HepG2 (cell line): ENCODE measurements at regions not wholly inside any gene's neighbourhood (a gene's known extent, or its start where the extent isn't known, plus 50 kb on each side); places are given as distances from the start of the nearest gene placed in this dataset.

Experiments used
- ATAC-seq: fragments of 200-7000 bp; cut with Tn5 transposase; 3 replicates; pipeline ENCODE4 v1.9.1; 2020; ENCODE audit warnings: mild to moderate bottlenecking, moderate library complexity
- BruUV-seq: library from RNA; stranded (reverse); fragments of 400-500 nt; replicated peaks from 2 replicates; lab custom pipeline; 2021; lab: Mats Ljungman, UMichigan
- CTCF ChIA-PET: fragments of 300-600 bp; formaldehyde crosslinking; extraction: SDS; loops from one replicate; lab custom pipeline; 2021; ENCODE audit warnings: low total read pairs, inconsistent platforms, low intra/inter-chr PET ratio; lab: Yijun Ruan, JAX
- POLR2A ChIA-PET: fragments of 350-600 bp; sonication (Branson Sonifier 250); formaldehyde crosslinking; loops from one replicate; lab custom pipeline; 2020; ENCODE audit warnings: antibody characterized with exemption, inconsistent platforms; lab: Yijun Ruan, JAX
- DNase-seq: peaks from one replicate; pipeline ENCODE4 v3.0.0-alpha.2; 2015; ENCODE audit warnings: low spot score
- FAIRE-seq: peaks from 3 replicates; lab custom pipeline; 2011; peaks lifted over from hg19 to GRCh38; lab: Jason Lieb, UNC
- H2AFZ ChIP-seq: one replicate; pipeline ENCODE4 v1.6.1; 2011; ENCODE audit warnings: low read length, inconsistent platforms
- H3K27ac ChIP-seq: fragments of 300-600 bp; 3 replicates; pipeline ENCODE4 v1.8.0; 2011; ENCODE audit warnings: mixed run types, mild to moderate bottlenecking, mixed read lengths, low read length, inconsistent platforms; ENCODE audit not compliant: insufficient read depth; ENCODE audit errors: extremely low read length
- H3K27me3 ChIP-seq, 2 experiments: fragments of 200-600 bp in 1 of 2; 2 replicates in 1 of 2; 3 replicates in 1 of 2; pipeline versions ENCODE4 v1.6.0 to v1.8.0; 2011; ENCODE audit warnings: low read length in 2 of 2, mild to moderate bottlenecking in 2 of 2, moderate library complexity in 2 of 2, inconsistent platforms in 1 of 2; ENCODE audit not compliant: insufficient read depth in 2 of 2, control insufficient read depth in 1 of 2
- H3K36me3 ChIP-seq, 2 experiments: fragments of 200-600 bp in 1 of 2; replicated peaks in 1 of 2; 2 replicates in 1 of 2; 3 replicates in 1 of 2; pipeline versions ENCODE4 v1.5.1 to v1.8.0; 2011; ENCODE audit warnings: low read length in 2 of 2, inconsistent platforms in 1 of 2; ENCODE audit not compliant: insufficient read depth in 2 of 2, control insufficient read depth in 1 of 2
- H3K4me1 ChIP-seq: 2 replicates; pipeline ENCODE4 v1.5.1; 2012; ENCODE audit warnings: low read length, inconsistent platforms; ENCODE audit not compliant: insufficient read depth
- H3K4me2 ChIP-seq: 2 replicates; pipeline ENCODE4 v1.6.0; 2011; ENCODE audit warnings: low read depth, low read length, inconsistent platforms
- H3K4me3 ChIP-seq, 3 experiments: fragments of 200-600 bp in 1 of 3; sonication (generic), shearing (Covaris generic) in 1 of 3; replicated peaks in 1 of 3; 2 replicates each; pipeline ENCODE4 v1.5.1; 2011 to 2016; ENCODE audit warnings: low read length in 3 of 3, inconsistent platforms in 2 of 3, low read depth in 2 of 3, mild to moderate bottlenecking in 2 of 3, control low read depth in 1 of 3, mixed read lengths in 1 of 3; ENCODE audit not compliant: insufficient read depth in 1 of 3
- H3K79me2 ChIP-seq: one replicate; pipeline ENCODE4 v1.6.1; 2011; ENCODE audit warnings: low read length, inconsistent platforms; ENCODE audit not compliant: insufficient read depth
- H3K9ac ChIP-seq: 2 replicates; pipeline ENCODE4 v1.6.0; 2011; ENCODE audit warnings: mild to moderate bottlenecking, low read depth, low read length, inconsistent platforms; ENCODE audit not compliant: insufficient read depth
- H3K9me3 ChIP-seq: 2 replicates; pipeline ENCODE4 v1.5.1; 2012; ENCODE audit warnings: mild to moderate bottlenecking, low read length
- H4K20me1 ChIP-seq: 2 replicates; pipeline ENCODE4 v1.6.0; 2011; ENCODE audit warnings: inconsistent platforms, mild to moderate bottlenecking, low read length, moderate library complexity; ENCODE audit not compliant: insufficient read depth
- BATF2 ChIP-seq: sonication (generic); formaldehyde crosslinking; IDR thresholded peaks from 2 replicates; pipeline ENCODE4 v1.8.0; 2022; ENCODE audit warnings: mild to moderate bottlenecking, missing genetic modification reagents, moderate library complexity
- BCL6 ChIP-seq: IDR thresholded peaks from 2 replicates; pipeline ENCODE4 v1.6.1; 2016; ENCODE audit warnings: missing genetic modification reagents, missing compliant biosample characterization
- CCDC6 ChIP-seq: sonication (generic); formaldehyde crosslinking; IDR thresholded peaks from 2 replicates; pipeline ENCODE4 v1.8.1; 2022; ENCODE audit warnings: mild to moderate bottlenecking, missing genetic modification reagents, moderate library complexity
- EZH2 ChIP-seq: conservative IDR thresholded peaks from 2 replicates; pipeline ENCODE4 v1.6.1; 2012; ENCODE audit warnings: mild to moderate bottlenecking, low read depth, low read length, moderate library complexity
- FOSL1 ChIP-seq: sonication (generic); formaldehyde crosslinking; IDR thresholded peaks from 2 replicates; pipeline ENCODE4 v1.9.0; 2021; ENCODE audit warnings: missing genetic modification reagents, borderline replicate concordance
- GMEB1 ChIP-seq: sonication (generic); formaldehyde crosslinking; IDR thresholded peaks from 2 replicates; pipeline ENCODE4 v1.5.1; 2020; ENCODE audit warnings: missing genetic modification reagents, mild to moderate bottlenecking, borderline replicate concordance
- HOXA3 ChIP-seq: sonication (generic); formaldehyde crosslinking; IDR thresholded peaks from 2 replicates; pipeline ENCODE4 v1.5.0; 2020; ENCODE audit warnings: missing genetic modification reagents
- KLF15 ChIP-seq: sonication (generic); formaldehyde crosslinking; IDR thresholded peaks from 2 replicates; pipeline ENCODE4 v1.8.1; 2023; ENCODE audit warnings: borderline replicate concordance, mild to moderate bottlenecking, inconsistent platforms, missing genetic modification reagents, mixed read lengths
- MNT ChIP-seq: fragments of 450-650 bp; IDR thresholded peaks from 2 replicates; pipeline ENCODE4 v1.6.1; 2016
- MYC ChIP-seq: sonication (generic); formaldehyde crosslinking; IDR thresholded peaks from 2 replicates; pipeline ENCODE4 v1.9.0; 2021; ENCODE audit warnings: missing genetic modification reagents, borderline replicate concordance
- NPAS2 ChIP-seq: sonication (generic); formaldehyde crosslinking; IDR thresholded peaks from 2 replicates; pipeline ENCODE4 v1.8.0; 2022; ENCODE audit warnings: mild to moderate bottlenecking, missing genetic modification reagents, borderline replicate concordance
- PHF5A ChIP-seq: IDR thresholded peaks from one replicate; pipeline ENCODE4 v1.6.1; 2018; ENCODE audit warnings: low read depth, missing genetic modification reagents; ENCODE audit not compliant: unreplicated experiment
- STAT6 ChIP-seq: sonication (generic); formaldehyde crosslinking; IDR thresholded peaks from 2 replicates; pipeline ENCODE4 v1.4.0; 2020; ENCODE audit warnings: missing genetic modification reagents, mild to moderate bottlenecking, borderline replicate concordance
- ZNF382 ChIP-seq: sonication (generic); formaldehyde crosslinking; IDR thresholded peaks from 2 replicates; pipeline ENCODE4 v1.5.0; 2020; ENCODE audit warnings: missing genetic modification reagents, mild to moderate bottlenecking, borderline replicate concordance
- ZNF530 ChIP-seq: sonication (generic); formaldehyde crosslinking; IDR thresholded peaks from 2 replicates; pipeline ENCODE4 v1.5.0; 2020; ENCODE audit warnings: low read depth, mild to moderate bottlenecking, missing genetic modification reagents
- ZNF672 ChIP-seq: sonication (generic); formaldehyde crosslinking; IDR thresholded peaks from 2 replicates; pipeline ENCODE4 v1.8.1; 2022; ENCODE audit warnings: missing genetic modification reagents
- ZNF83 ChIP-seq: sonication (generic); formaldehyde crosslinking; IDR thresholded peaks from 2 replicates; pipeline ENCODE4 v1.4.0; 2020; ENCODE audit warnings: missing genetic modification reagents, mild to moderate bottlenecking, borderline replicate concordance
- ZSCAN22 ChIP-seq: sonication (generic); formaldehyde crosslinking; IDR thresholded peaks from 2 replicates; pipeline ENCODE4 v1.4.0; 2020; ENCODE audit warnings: mild to moderate bottlenecking, missing genetic modification reagents
- WGBS: methylation state at CpG from one replicate; pipeline ENCODE4 v1.1.6; 2017; ENCODE audit warnings: low lambda C conversion rate; 5-methylcytosine and 5-hydroxymethylcytosine counted together
- in situ Hi-C: cut with HindIII; loops from 2 replicates; pipeline ENCODE4 v1.10.0; 2017; ENCODE audit warnings: low pct_unique_long_range_greater_than_20kb; ENCODE audit not compliant: extremely low pct_ligation_motif_present
- intact Hi-C: fragments of 100-400 bp; cut with micrococcal nuclease; formaldehyde crosslinking; loops from one replicate; pipeline ENCODE4 v1.10.0; 2022; ENCODE audit not compliant: unreplicated experiment

GRCh38 chr21:25025596-25025995 lies 581.7 kb downstream of the MRPL39 start:
- FAIRE-seq = no peak

GRCh38 chr21:25024639-25025038 lies 582.6 kb downstream of the MRPL39 start:
- no peak overlapping the region for H3K9ac ChIP-seq
- H3K4me1 ChIP-seq = no peaks in the 10 kb centered on the region
- no peak overlapping the region for H3K4me3 ChIP-seq
- no peaks in the 10 kb centered on the region for H3K27me3 ChIP-seq
- no peak overlapping the region for H3K27ac ChIP-seq
- ATAC-seq (no peak), DNase-seq (no peak), FAIRE-seq (no peak)
- BruUV-seq = no TSS peak
- H3K9me3 ChIP-seq = peaks cover 75% of the 10 kb centered on the region
- no peaks in the 10 kb centered on the region for H3K79me2 ChIP-seq
- H4K20me1 ChIP-seq = no peaks in the 10 kb centered on the region
- intact Hi-C loops (no loop called here), in situ Hi-C loops (no loop called here)
- ChIA-PET CTCF (no interaction called here), POLR2A (no interaction called here)
- H3K36me3 ChIP-seq = no peaks in the 10 kb centered on the region
- 0% methylated on average over 2 of the region's 3 CpGs for WGBS
- no peak overlapping the region for H2AFZ ChIP-seq
- no peak overlapping the region for H3K4me2 ChIP-seq
- no peak for TF ChIP-seq FOSL1 (CRISPR knock-in tag)
- no peak for TF ChIP-seq ZNF672
- TF ChIP-seq STAT6 = no peak
- TF ChIP-seq ZNF530 (CRISPR knock-in tag) = no peak
- no peak for TF ChIP-seq GMEB1 (CRISPR knock-in tag)
- no peak for TF ChIP-seq ZNF83 (CRISPR knock-in tag)
- no peak for TF ChIP-seq ZSCAN22 (CRISPR knock-in tag)
- no peak for TF ChIP-seq BATF2 (CRISPR knock-in tag)
- TF ChIP-seq CCDC6 (CRISPR knock-in tag) = no peak
- TF ChIP-seq MNT = no peak

More at GRCh38 chr21:25025596-25025995, 581.7 kb downstream of the MRPL39 start:
- Histone ChIP-seq H3K36me3 (no peaks in the 10 kb centered on the region), H4K20me1 (no peaks in the 10 kb centered on the region), H3K4me1 (no peaks in the 10 kb centered on the region), H3K9ac (no peak overlapping the region), H3K27me3 (no peaks in the 10 kb centered on the region), H3K4me2 (no peak overlapping the region), H3K27ac (no peak overlapping the region)
- no peak for DNase-seq
- in situ Hi-C loops (no loop called here), intact Hi-C loops (no loop called here)
- ChIA-PET CTCF (no interaction called here), POLR2A (no interaction called here)
- WGBS = 16% methylated on average over 2 of the region's 2 CpGs
- BruUV-seq = no TSS peak
- TF ChIP-seq HOXA3 (no peak), EZH2 (no peak), NPAS2 (CRISPR knock-in tag) (no peak), PHF5A (CRISPR knock-in tag) (no peak), ZNF382 (CRISPR knock-in tag) (no peak), BCL6 (CRISPR knock-in tag) (no peak), MYC (CRISPR knock-in tag) (no peak), KLF15 (CRISPR knock-in tag) (no peak)
- TF ChIP-seq, all 625 proteins: peak for 0
- Histone ChIP-seq H2AFZ (no peak overlapping the region), H3K4me3 (no peak overlapping the region), H3K9me3 (peaks cover 68% of the 10 kb centered on the region), H3K79me2 (no peaks in the 10 kb centered on the region)
- ATAC-seq = no peak
